Left ventricle myocardium inferior (tissue), 1 donor: ENCODE measurements at regions not wholly inside any gene's neighbourhood (a gene's known extent, or its start where the extent isn't known, plus 50 kb on each side); places are given as distances from the start of the nearest gene placed in this dataset.

Experiments
- DNase-seq: peaks from one replicate; pipeline ENCODE4 v3.0.0-alpha.2; 2020
- H3K27ac ChIP-seq: fragments of 200-600 bp; replicated peaks from 2 replicates; pipeline ENCODE4 v1.8.0; 2021
- H3K27me3 ChIP-seq: fragments of 200-600 bp; 2 replicates; pipeline ENCODE4 v1.8.0; 2021; ENCODE audit warnings: low read depth
- H3K36me3 ChIP-seq: fragments of 200-600 bp; 2 replicates; pipeline ENCODE4 v1.8.0; 2021
- H3K4me1 ChIP-seq: fragments of 200-600 bp; 2 replicates; pipeline ENCODE4 v1.8.0; 2021
- H3K4me3 ChIP-seq: fragments of 200-600 bp; 2 replicates; pipeline ENCODE4 v1.8.0; 2021; ENCODE audit warnings: mild to moderate bottlenecking, moderate library complexity
- H3K9me3 ChIP-seq: fragments of 200-600 bp; replicated peaks from 2 replicates; pipeline ENCODE4 v1.8.0; 2021
- CTCF ChIP-seq: fragments of 200-600 bp; IDR thresholded peaks from 2 replicates; pipeline ENCODE4 v1.8.0; 2021; ENCODE audit warnings: antibody characterized with exemption, mild to moderate bottlenecking, borderline replicate concordance
- intact Hi-C: fragments of 100-400 bp; cut with micrococcal nuclease; formaldehyde crosslinking; loops from one replicate; pipeline ENCODE4 v1.11.0; 2022
- donor health status: DM: no; HTN: yes; CAD: no; lungs with severe emphysema.

DNA sequence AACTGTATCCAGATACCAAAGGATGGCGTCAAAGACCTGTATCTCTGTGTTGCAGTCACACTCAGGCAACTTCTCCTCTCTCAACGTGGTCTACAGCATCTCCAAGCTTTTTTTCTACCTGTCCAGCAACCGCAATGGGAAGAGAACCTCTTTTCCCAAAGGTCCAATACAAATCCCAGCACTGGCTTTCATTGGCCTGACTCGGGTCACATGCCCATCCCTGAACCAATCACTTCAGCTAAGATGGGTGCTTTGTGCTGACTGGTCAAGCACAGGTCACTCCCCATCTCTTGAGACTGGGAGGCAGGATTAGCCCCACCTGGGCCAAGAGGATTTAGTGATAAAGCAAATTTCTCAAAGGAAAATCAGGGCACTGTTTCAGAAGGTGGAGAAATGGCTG, 71.2 kb upstream of the C16orf82 start:
- H3K9me3 ChIP-seq, result peaks cover 15% of the 10 kb centered on the region
- TF ChIP-seq CTCF, result no peak
- intact Hi-C loops, result no loop called here

DNA sequence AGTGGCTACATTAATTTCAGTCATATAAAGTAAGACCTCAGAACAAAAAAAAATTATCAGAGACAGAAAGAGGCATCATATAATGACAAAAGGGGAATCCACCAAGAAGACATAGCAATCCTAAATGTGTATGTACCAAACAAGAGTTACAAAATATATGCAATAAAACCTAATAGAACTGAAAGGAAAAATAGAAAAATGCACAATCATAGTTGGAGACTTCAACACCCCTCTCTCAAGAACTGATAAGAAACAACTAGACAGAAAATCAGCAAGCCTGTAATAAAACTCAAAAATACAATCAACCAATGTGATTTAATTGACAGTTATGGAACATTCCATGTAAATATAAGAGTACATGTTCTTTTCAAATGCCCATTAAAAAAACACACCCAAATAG, 61.3 kb upstream of the C16orf82 start:
- no peak overlapping the region for H3K4me3 ChIP-seq
- no peak for DNase-seq

More for the DNA sequence above, 71.2 kb upstream of the C16orf82 start:
- no peak overlapping the region for H3K4me3 ChIP-seq
- H3K36me3 ChIP-seq, result no peaks in the 10 kb centered on the region
- no peak overlapping the region for H3K27ac ChIP-seq
- H3K4me1 ChIP-seq, result no peaks in the 10 kb centered on the region
- peaks cover 44% of the 10 kb centered on the region for H3K27me3 ChIP-seq
- no peak for DNase-seq

More for the DNA sequence above, 61.3 kb upstream of the C16orf82 start:
- Histone ChIP-seq H3K36me3 (no peaks in the 10 kb centered on the region), H3K4me1 (no peaks in the 10 kb centered on the region), H3K9me3 (peaks cover 16% of the 10 kb centered on the region), H3K27ac (no peak overlapping the region), H3K27me3 (peaks cover 12% of the 10 kb centered on the region)
- no peak for TF ChIP-seq CTCF
- intact Hi-C loops, result no loop called here
